ENCODE measurements at regions not wholly inside any gene's neighbourhood (a gene's known extent, or its start where the extent isn't known, plus 50 kb on each side); places are given as distances from the start of the nearest gene placed in this dataset.
A peak's percentile ranks its signal among the peaks of the same experiment; 100 is the strongest.

GRCh38 chr9:81833563-81834345 is 94.5 kb upstream of the SPATA31D4 start:
- H3K27me3 ChIP-seq (ENCODE audit: control insufficient read depth in 2 of 2, insufficient read depth in 2 of 2, low read length in 2 of 2), result peaks cover 2 to 5% of the 10 kb centered on the region in 2 experiments
- ChIA-PET POLR2A (no interaction called here), CTCF (interaction anchor here (0.9 to 1.7 kb wide), 2 partner anchors 28 to 522 kb away, joined by 3 read pairs; no protein-coding TSS in a partner anchor)
- peak; percentile 62 for DNase-seq (ENCODE audit: low read depth, low spot score)
- H3K9me1 ChIP-seq (replicated peaks; ENCODE audit: control insufficient read depth, extremely low read depth, insufficient read depth, low read length), result no peaks in the 10 kb centered on the region
- TF ChIP-seq FOS (IDR thresholded peaks at IDR 0.05; ENCODE audit: borderline replicate concordance, insufficient read depth, low read length) (peak; percentile 8), MYC (IDR thresholded peaks at IDR 0.05; ENCODE audit: low read depth, low read length) (no peak)
- TF ChIP-seq, protein P1, sequence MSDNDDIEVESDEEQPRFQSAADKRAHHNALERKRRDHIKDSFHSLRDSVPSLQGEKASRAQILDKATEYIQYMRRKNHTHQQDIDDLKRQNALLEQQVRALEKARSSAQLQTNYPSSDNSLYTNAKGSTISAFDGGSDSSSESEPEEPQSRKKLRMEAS (IDR thresholded peaks at IDR 0.05; ENCODE audit: insufficient read depth, insufficient read length), result peak; percentile 17
- peak overlapping the region; percentile 24 for H3K27ac ChIP-seq (ENCODE audit: insufficient read depth, low read depth, low read length)
- H4K20me1 ChIP-seq (replicated peaks; ENCODE audit: control insufficient read depth, extremely low read depth, insufficient read depth, low read length), result no peaks in the 10 kb centered on the region
- peak overlapping the region; percentile 39 for H3K9ac ChIP-seq (replicated peaks; ENCODE audit: extremely low read depth, insufficient read depth, low read length)
- intact Hi-C loops (cut with micrococcal nuclease), result loop anchor here (1.0 kb wide), 1 partner anchor 10 kb away; no protein-coding TSS in a partner anchor
- H3K79me2 ChIP-seq (ENCODE audit: control insufficient read depth, insufficient read depth, low read length), result no peaks in the 10 kb centered on the region
- H3K9me3 ChIP-seq (replicated peaks; ENCODE audit: control insufficient read depth, insufficient read depth, low read length), result no peaks in the 10 kb centered on the region
- FAIRE-seq, result peak; percentile 59
- no peak overlapping the region for H3K4me3 ChIP-seq (replicated peaks in 1 of 3; ENCODE audit: insufficient read depth in 1 of 3, low read depth in 1 of 3, low read length in 3 of 3)
- peaks cover 2% of the 10 kb centered on the region for H3K4me1 ChIP-seq (ENCODE audit: control insufficient read depth, extremely low read depth, insufficient read depth, low read length)
- H2AFZ ChIP-seq (ENCODE audit: low read depth, low read length), result peak overlapping the region; percentile 1
- dilution Hi-C loops (cut with MboI; ENCODE audit: extremely low pct_ligation_motif_present, low sequenced_read_pairs), result no loop called here
- BruUV-seq (replicated peaks), result no TSS peak
- no peak overlapping the region for H3K4me2 ChIP-seq (ENCODE audit: insufficient read depth, low read length)
- H3K36me3 ChIP-seq (ENCODE audit: control insufficient read depth in 2 of 2, extremely low read depth in 1 of 2, insufficient read depth in 2 of 2, low read length in 2 of 2), result no peaks in the 10 kb centered on the region

GRCh38 chr9:81841333-81841732 is 86.9 kb upstream of the SPATA31D4 start:
- FAIRE-seq, result no peak
- Histone ChIP-seq H2AFZ (ENCODE audit: low read depth, low read length) (no peak overlapping the region), H4K20me1 (replicated peaks; ENCODE audit: control insufficient read depth, extremely low read depth, insufficient read depth, low read length) (no peaks in the 10 kb centered on the region), H3K4me2 (ENCODE audit: insufficient read depth, low read length) (no peak overlapping the region), H3K4me3 (replicated peaks in 1 of 3; ENCODE audit: insufficient read depth in 1 of 3, low read depth in 1 of 3, low read length in 3 of 3) (no peak overlapping the region), H3K9me3 (replicated peaks; ENCODE audit: control insufficient read depth, insufficient read depth, low read length) (no peaks in the 10 kb centered on the region), H3K36me3 (ENCODE audit: control insufficient read depth in 2 of 2, extremely low read depth in 1 of 2, insufficient read depth in 2 of 2, low read length in 2 of 2) (no peaks in the 10 kb centered on the region), H3K9ac (replicated peaks; ENCODE audit: extremely low read depth, insufficient read depth, low read length) (no peak overlapping the region), H3K27me3 (ENCODE audit: control insufficient read depth in 2 of 2, insufficient read depth in 2 of 2, low read length in 2 of 2) (no peaks in the 10 kb centered on the region), H3K9me1 (replicated peaks; ENCODE audit: control insufficient read depth, extremely low read depth, insufficient read depth, low read length) (no peaks in the 10 kb centered on the region), H3K79me2 (ENCODE audit: control insufficient read depth, insufficient read depth, low read length) (no peaks in the 10 kb centered on the region), H3K4me1 (ENCODE audit: control insufficient read depth, extremely low read depth, insufficient read depth, low read length) (peaks cover 7% of the 10 kb centered on the region), H3K27ac (ENCODE audit: insufficient read depth, low read depth, low read length) (no peak overlapping the region)
- no TSS peak for BruUV-seq (replicated peaks)
- POLR2A ChIA-PET, result no interaction called here
- no peak for TF ChIP-seq POLR2A (IDR thresholded peaks at IDR 0.05; ENCODE audit: low read depth, low read length)
- TF ChIP-seq MYC (IDR thresholded peaks at IDR 0.05; ENCODE audit: low read depth, low read length), result no peak
- TF ChIP-seq EZH2 (IDR thresholded peaks at IDR 0.05; ENCODE audit: borderline replicate concordance, low read depth, low read length, severe bottlenecking), result no peak
- no peak for TF ChIP-seq CTCF (IDR thresholded peaks at IDR 0.05; ENCODE audit: extremely low read depth in 1 of 2, insufficient read depth in 1 of 2, low read depth in 1 of 2, low read length in 2 of 2)
- TF ChIP-seq, protein P1 (IDR thresholded peaks at IDR 0.05; ENCODE audit: insufficient read depth, insufficient read length), result no peak
- no peak for TF ChIP-seq JUN (IDR thresholded peaks at IDR 0.05; ENCODE audit: borderline replicate concordance, insufficient read depth, insufficient read length, low read depth)
- no peak for TF ChIP-seq POLR2AphosphoS5 (IDR thresholded peaks at IDR 0.05; ENCODE audit: insufficient read depth, low read depth, low read length)
- intact Hi-C loops (cut with micrococcal nuclease) (loop anchor here (10.0 kb wide), 1 partner anchor 1123 kb away; no protein-coding TSS in a partner anchor), dilution Hi-C loops (cut with MboI; ENCODE audit: extremely low pct_ligation_motif_present, low sequenced_read_pairs) (no loop called here)
- CTCF ChIA-PET, result no interaction called here
- DNase-seq (ENCODE audit: low read depth, low spot score), result no peak

Measured in endothelial cell of umbilical vein (primary cell).